GM21723 (cell line): ENCODE measurements at regions not wholly inside any gene's neighbourhood (a gene's known extent, or its start where the extent isn't known, plus 50 kb on each side); places are given as distances from the start of the nearest gene placed in this dataset.

ENCODE experiments used
- ATAC-seq: cut with Tn5 transposase; IDR thresholded peaks from one replicate; pipeline ENCODE4 v1.9.1; 2021; ENCODE audit warnings: mild to moderate bottlenecking, moderate library complexity; ENCODE audit not compliant: unreplicated experiment

DNA sequence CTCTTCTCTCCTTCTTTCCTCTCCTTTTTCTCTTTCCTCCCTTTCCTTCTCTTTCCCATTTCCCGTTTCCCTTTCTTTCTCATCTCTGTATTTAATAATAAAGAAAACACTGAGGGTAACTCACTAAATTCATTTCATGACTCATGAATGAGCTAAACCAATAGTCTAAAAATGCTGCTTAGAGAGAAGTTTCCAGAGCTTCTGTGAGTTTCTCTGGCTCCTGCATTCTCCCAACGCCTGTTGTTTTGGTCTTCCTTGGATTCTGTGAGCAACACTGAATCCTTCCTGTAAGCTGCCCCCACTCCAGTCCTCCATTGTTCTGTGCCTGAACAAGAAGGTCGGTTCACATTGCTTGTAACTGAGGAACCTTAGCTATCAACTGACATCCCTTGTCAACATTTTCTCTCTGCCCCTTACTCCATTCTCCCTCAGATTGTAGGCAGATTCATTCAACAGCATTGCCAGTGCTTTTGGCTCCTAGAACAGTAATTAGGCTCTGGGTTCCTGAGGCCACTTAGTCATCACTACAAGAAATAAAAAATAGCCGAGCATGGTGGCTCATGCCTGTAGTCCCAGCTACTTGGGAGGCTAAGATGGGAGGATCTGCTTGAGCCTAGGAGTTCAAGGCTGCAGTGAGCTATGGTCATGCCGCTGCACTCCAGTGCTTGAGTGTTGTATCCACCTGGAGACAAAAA, 237.7 kb upstream of the KLF4 start:
- ATAC-seq = no peak

DNA sequence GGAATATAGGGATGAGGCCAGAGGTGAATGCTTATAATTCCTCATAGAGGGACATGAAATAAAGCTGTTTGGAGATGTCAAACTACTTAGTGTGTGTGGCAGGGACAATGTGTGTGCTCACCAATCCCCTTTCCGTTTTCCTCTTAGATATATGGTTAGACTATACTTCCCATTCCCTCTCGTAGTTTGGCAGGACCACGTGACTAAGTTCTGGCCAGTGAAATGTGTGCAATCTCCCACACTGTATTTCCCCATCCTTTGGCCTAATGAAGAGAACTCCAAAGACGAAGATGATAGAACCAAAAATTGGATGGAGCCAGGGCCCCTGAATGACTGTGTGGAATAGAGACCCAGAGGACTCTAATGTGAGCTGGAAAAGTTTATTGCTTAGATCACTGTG, 233.4 kb upstream of the KLF4 start:
- no peak for ATAC-seq

DNA sequence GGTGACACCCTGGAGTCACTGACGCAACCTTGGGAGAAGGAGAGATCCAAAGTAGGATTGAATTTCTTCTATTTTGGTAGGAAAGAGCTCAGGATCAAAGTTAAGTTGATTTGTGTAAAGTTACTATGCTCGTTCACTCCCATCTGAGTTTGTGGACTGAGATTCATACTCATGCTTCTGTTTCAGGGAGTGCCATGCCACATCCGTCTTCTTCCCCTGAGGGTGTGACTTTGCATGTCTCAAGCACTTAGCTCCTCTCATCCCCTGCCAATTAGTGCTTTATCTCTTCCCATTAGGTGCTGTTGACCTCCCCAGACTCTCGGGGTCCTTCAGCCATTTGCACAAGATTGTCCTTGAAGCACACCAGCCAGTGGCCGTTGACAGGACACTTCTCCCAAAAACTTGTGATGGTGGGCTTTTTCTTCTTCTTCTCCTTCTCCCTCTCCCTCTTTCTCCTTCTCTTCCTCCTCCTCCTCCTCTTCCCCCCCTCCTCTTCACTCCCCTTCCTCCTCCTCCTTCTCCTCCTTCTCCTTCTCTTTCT, 232.2 kb upstream of the KLF4 start:
- ATAC-seq = no peak

DNA sequence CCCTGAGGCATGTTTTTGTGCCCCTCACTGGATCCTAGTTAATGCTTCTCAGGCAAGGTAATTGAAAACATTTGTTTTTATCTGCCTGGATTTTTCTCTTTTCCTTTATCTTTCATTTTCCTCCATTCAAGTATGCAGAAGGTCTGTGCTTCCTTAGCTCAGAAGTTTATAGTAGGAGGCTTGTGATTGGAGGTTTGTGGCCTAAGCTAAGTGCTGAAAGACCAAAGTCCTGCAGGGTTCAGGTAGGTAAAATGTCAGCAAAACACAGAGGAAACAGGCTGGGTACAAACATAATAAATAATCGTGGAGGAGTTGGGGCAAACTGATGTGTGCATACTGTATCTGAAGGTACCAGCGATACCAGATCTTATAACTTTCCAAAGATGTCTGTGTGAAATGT, 230.9 kb upstream of the KLF4 start:
- no peak for ATAC-seq

DNA sequence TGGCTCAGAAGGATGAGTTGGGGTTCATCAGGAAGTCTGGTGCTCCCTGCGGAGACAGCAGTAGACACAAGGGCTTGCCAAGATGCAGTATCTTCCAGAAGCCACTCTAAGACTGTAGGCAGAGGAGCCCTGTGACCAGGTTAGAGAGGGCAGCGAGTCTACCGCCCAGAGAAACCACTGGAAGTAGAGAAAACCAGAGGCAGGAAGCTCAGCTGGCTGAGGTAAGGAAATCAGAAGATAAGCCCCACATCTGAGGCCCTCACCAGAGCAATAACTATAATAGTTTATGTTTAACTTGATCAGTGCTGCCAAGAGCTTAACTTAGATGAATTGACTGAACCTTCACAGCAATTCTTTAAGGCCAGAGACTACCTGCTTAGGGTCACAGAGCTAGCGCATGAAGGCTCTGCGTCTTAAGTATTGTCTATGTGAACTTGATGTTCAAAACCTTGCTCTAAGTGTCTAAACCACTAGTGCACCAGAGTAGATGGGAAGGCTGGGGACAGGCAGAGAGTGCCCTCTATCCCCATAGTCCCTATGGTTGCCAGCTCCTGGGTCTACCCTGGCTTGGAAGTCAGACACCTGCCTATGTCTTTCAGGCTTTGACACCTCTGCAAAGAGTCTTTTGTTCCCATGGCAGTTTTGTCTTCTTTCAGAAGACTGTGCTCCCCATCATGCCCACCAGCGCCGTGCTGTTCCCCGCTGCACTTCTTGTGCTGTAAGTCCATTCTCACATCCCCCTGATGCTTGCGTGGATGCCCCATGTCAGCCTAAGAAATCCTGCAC, 228.2 kb upstream of the KLF4 start:
- no peak for ATAC-seq

DNA sequence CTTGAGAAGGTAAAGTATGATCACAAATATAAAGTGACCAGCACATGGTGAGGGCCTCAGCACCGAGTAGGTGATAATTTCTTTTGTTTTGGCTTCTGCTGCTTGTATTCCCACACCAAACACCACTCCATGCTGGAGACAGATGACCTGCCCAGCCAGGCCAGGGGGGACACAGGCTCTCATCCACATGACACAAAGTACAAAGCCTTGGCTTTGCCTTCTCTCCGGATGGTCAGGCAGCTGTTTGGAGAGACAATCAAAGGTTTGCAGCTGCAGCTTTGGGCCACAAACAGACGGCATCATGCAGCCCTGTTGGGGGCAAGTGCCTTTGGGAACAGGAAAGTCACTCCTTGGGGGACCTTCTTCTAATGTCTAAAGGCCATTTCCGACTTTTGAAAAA, 226.2 kb upstream of the KLF4 start:
- ATAC-seq = no peak

DNA sequence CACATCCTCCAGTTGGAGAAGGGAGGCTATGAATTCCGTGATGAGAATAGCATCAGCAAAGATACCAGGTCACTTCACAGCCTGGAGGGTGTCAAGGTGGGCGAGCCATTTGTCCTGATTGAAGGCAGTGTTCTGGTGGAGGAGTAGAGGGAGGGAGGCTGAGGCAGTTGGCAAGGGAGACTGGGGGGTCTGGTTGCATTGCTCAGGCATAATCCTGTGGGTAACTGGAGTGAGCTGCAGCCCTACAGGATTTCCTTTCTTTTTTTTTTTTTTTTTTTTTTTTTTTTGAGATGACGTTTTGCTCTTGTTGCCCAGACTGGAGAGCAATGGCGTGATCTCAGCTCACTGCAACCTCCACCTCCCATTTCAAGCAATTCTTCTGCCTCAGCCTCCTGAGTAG, 223.9 kb upstream of the KLF4 start:
- no peak for ATAC-seq

DNA sequence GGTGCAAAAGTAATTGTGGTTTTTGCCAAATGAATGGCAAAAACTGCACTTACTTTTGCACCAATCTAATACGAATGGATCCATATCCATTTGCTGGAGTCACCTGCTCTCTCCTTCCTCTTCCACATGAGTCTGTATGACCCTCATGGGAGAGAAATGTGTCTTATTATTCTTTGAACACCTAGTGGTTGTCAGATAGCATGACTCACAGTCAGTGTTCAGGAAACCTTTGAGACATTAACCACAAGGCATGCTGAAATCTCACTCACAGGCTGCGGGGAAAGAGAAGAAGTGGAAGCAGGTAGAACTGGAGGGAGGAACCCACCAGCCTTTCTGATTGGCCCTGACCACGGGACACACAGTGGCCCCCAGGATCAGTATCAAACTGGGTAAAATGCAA, 222.8 kb upstream of the KLF4 start:
- ATAC-seq = no peak

DNA sequence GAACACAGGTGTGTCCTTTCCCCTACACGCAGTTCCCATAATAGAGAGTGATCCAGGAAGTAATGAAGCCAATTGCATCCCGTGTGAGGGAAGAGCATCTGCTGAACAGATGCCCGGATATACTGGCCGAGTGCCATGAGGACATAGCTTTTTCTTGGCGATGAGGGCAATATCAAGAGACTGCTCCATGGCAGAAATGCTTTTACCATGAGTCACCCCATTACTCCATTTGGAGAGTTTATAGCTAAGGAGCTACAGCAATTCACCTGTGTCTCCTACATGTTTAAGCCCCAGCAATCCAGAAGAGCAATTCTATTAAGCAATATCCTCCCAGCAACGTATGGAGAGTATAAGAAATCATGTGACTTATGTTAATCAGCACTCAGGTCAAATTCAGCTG, 222.0 kb upstream of the KLF4 start:
- ATAC-seq = no peak

DNA sequence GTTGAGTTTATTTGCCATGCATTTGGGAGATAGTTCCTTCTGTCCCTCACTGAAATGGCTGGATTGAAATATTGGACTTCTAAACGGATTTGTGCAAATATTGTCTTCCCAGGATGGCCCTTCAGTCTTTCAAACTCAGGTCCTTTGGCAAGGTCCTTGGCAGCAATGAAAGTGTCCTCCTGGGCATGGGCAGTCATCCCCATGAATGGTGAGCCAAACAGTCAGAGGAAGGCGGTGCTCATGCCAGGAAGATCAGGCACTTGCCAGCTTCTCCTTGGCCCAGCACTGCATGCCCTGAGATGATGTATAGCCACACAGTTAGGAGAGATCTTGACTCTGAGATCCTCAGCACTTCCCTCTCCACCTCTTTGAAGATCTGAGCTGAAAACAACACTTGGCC, 221.4 kb upstream of the KLF4 start:
- ATAC-seq = no peak

DNA sequence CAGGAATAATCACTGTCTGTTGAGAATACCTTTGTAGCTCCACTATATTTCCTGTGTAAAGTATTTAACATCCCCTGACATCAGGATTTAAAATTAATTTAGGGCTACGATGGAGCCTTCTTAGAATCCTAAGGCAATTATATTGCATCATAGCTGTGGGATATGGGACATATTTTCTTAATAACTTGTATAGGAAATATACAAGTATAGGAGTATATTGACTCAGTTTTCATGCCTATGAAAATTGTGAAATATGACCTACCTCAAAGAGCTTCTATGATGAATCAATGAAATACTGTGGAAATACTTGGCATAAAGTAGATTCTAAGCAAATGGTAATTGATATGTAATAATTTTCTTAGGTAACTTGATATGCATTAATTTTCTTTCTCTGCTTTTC, 221.0 kb upstream of the KLF4 start:
- ATAC-seq = no peak

DNA sequence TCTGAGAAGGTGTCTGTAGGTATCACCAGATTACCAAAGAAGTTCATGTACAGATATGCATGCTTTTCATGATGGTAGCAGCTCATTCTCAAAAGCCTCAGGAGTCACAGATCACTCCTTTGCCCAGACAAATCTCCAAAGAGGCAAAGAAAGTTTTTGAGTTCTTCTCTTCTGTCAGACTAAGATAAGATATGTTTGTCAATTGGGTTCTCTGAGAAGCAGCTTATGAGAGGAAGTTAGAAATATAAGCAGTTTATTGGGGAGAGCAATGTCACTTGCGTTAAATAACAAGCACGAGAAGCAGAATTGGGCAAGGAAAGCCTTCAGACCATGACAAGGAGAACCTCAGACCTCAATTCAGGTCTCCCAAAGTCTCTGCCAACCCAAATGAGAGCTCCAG, 219.2 kb upstream of the KLF4 start:
- no peak for ATAC-seq

DNA sequence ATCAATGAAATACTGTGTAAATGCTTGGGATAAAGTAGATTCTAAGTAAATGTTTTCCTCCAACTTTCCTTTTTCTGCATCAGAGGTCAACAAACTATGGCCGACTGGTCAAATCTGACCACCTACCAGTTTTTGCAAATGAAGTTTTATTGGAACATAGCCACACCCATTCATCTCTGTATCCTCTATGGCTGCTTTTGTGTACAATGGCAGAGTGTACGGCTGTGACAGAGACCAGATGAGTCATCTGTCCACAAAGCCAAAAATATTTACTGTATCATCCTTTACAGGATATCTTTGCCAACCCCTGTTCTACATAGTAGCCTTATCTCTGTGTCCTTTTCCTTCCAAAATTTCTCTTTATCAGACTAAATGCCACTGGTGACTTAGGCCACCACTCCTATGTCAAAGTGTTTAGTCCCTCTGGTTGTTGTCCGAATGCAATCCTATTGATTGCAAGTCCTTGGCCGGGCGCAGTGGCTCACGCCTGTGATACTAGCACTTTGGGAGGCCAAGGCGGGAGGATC, 218.4 kb upstream of the KLF4 start:
- no peak for ATAC-seq

DNA sequence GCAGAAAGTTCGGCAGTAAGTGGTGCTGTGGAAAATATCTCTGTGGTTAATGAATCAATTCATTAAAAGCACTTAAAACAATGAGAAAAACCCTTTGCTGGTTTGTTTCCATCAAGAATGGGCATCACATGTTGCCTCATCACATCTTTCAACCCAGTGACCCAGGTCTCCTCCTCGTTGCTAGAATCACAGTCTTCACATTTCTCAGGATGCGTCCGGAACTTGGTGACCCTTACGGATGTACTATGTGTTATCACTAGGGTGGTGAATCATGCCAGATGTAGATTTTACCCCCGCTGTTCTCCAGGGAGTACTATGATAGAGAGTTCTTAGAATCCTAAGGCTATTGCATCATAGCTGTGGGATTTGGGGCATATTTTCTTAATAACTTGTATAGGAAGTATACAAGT, 217.9 kb upstream of the KLF4 start:
- no peak for ATAC-seq

DNA sequence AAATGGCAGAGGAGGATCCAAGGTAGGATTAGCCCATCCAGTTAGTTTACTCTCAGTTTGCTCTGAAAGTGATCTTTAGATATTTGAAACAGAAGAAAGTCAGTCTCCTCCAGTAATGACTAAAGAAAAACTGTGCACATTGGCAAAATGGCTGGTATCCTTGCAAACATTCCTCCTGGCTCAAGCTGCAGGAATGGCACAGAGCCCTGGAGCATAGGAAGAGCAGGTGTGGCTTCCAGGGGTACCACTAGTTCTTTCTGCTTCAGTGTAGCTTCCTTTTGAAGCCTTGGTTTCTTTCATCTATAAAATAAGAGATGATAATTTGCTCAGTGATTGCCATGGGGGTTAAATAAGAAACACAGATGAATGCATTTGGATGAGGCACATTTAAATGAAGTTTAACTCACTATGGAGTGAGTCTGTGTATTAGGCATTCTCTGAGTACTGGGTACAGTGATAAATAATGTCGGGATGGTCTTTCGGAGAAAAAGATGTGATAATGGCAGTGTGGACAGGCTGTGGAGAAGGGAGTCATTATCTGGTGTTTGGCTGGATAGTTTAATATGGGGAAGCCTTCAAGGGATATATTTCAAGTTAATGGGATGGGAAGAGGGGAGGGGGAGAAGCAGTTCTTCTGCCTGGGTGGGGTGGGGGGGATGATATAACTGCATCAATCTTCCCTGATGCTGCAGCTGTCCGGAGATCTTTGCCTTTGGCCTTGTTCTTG, 217.3 kb upstream of the KLF4 start:
- ATAC-seq = no peak

DNA sequence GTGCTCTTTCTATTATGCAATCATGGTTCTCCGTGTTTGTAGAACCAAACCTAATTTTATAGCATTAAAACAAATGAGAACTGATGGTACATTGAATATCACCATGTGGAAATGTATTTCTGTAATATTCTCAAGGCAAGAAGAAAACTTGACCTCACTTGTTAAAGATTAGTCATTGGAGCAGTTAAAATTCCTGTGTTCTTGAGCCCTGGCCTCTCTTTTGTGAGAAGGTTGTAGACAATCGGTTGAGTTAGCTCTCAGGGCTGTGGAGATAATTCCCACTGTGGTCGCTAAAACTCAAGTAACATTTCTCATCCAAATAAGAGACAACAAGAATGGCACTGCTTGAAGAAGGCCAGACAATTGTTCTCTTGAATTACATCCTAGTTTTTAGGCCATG, 216.0 kb upstream of the KLF4 start:
- no peak for ATAC-seq

DNA sequence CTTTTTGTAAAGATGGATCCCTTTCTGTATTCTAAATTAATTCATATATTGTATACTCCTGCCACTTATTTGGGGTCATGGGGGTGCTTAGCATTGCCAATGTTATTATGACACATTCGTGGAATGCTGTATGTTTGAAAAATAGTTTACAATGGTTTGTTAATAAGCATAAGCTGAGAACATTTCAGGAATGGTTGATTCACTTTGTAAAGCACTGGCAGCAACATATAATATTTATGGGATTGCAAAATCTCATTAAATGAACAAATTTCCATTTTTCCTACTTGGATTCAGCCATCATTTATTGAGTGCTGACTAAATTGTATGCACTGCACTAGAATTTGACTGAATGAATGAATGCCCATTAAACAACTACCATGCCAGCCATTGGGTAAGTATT, 215.2 kb upstream of the KLF4 start:
- ATAC-seq = no peak

DNA sequence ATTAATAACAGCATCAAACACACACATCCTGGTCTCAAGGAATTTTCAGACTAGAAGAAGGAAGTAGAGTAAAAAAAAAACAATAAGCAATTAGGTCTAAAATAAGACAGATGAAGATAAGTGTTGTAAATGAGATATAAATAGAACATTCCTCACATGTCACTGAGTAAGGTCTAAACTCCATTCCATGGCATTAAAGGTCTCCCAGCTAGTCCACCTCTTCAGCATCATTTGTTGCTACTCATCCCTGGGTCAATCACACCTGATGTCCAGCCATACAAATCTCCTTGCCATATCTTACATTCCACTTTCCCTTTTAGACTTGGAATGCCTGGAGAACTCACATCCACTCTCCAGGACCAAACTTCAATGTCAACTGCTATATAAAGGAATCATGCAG, 214.1 kb upstream of the KLF4 start:
- no peak for ATAC-seq

DNA sequence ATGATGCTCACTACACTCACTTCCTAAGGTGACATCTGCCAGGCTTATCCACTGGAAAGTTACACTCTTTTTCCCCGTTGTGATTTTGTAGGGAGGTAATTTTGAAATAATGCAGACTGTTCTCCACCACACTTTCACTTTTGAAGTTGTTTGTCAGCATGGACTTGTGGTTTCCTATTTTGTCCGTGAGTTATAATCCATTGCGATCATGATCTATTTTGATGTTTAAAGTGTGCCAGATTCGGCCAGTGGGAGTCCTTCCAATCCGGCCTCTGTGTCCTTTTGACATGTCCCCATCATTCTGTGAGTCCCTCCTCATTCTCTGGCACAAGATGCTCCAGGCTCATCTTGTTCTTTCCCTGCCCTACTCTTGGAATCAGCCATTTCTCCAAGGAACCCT, 211.3 kb upstream of the KLF4 start:
- no peak for ATAC-seq

DNA sequence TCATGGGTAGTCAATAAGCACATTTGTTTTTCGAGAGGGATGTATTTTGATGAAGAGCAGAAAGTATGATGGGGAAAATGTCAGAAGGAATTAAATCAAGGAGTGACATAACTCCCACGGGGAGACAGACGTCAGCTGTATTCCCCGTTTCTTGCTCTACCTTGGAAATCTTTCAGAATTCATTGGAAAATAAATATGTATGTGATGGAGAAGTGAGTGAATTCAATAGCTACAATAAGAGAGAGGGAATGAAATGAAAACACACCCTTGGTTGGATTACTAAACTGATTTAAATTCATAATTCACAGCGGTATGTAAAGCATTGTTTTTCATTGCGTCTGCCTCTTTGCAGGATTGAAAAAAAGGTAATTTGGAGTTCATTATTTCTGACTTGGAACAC, 209.7 kb upstream of the KLF4 start:
- ATAC-seq = no peak

DNA sequence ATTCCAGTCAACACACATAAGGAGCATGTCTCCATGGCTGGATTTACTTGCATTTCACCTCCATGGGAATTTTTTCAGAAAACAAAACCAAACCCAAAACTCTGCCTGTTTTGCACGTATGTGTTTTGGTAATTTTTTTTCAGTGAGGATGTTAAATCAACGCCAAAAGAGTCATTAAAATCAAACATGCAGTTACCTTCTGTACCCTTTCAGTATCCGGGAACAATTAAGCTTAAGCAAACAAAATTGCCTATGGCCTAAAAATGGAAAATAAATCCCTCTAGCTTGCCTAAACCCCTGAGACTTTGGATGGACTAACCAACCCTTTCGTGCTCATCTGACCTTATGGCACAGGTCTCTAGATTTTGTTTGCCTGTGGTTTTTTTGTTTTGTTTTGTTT, 209.2 kb upstream of the KLF4 start:
- no peak for ATAC-seq

DNA sequence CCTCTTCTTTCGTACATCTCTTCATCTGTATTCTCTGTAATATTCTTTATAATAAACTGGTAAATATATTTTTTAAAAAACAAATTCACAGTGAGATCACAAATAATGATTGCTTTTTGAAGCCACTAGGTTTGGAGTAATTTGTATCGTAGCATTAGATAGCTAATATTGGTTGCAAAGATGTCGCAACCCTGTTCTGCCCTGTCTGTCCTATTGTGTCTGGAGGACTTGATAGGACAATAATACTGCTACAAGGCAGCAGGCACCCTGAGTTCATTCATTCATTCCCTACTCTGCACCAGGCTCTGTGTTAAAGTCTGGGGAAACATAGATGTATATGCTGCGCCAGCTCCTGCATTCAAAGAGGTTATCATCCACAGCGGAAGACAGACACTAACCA, 206.7 kb upstream of the KLF4 start:
- no peak for ATAC-seq
